Lower leg skin (tissue), 4 donors: ENCODE measurements at regions not wholly inside any gene's neighbourhood (a gene's known extent, or its start where the extent isn't known, plus 50 kb on each side); places are given as distances from the start of the nearest gene placed in this dataset.
A peak's percentile ranks its signal among the peaks of the same experiment; 100 is the strongest.

Source experiments
- DNase-seq, 2 donors: peaks; one replicate each; pipeline ENCODE4 v3.0.0-alpha.2; 2019; ENCODE audit warnings: low spot score in 2 of 2
- H3K4me3 ChIP-seq: fragments of 200-600 bp; sonication (generic); 2 replicates; pipeline ENCODE4 v1.5.1; 2017; ENCODE audit warnings: mild to moderate bottlenecking, low read depth; ENCODE audit not compliant: poor library complexity, severe bottlenecking
- CTCF ChIP-seq, 3 donors: fragments of 450-650 bp; IDR thresholded peaks; one replicate each; pipeline ENCODE4 v1.5.1; 2016; ENCODE audit warnings: antibody characterized with exemption in 3 of 3, mild to moderate bottlenecking in 3 of 3, moderate library complexity in 2 of 3
- POLR2A ChIP-seq, 2 donors: fragments of 450-650 bp; IDR thresholded peaks; one replicate each; pipeline ENCODE4 v1.6.1; 2016 to 2017; ENCODE audit warnings: antibody characterized with exemption in 2 of 2, mild to moderate bottlenecking in 1 of 2, moderate library complexity in 1 of 2
- WGBS, 2 donors: methylation state at CpG; one replicate each; pipeline ENCODE4 v1.1.5; 2018; 5-methylcytosine and 5-hydroxymethylcytosine counted together
- intact Hi-C: fragments of 100-400 bp; cut with DNase I; formaldehyde crosslinking; loops from one replicate; pipeline ENCODE4 v1.15.0; 2023; ENCODE audit warnings: low total_unique reads

DNA sequence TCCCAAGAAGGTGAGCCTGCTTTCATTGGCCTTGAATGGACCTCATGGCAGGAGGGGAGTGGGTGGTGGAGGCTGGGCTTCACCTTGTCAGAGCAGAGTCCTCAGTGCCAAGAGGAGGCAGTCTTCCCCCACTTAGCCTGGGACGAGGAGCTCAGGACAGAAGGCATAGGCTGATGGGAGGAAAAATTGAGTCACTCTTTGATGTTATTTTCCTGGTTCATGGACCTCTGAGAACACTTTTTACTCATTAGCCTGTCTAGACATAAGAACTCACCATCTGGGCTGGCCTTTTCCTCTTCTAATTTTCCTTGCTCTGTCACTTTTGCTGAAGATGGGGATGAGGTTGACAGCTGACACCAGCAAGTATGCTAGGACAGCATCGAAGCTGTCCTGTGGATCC, 225.7 kb upstream of the TNP1 start:
- intact Hi-C loops, result no loop called here
- DNase-seq, result no peak
- TF ChIP-seq POLR2A (IDR thresholded peaks at IDR 0.05) (no peak), CTCF (IDR thresholded peaks at IDR 0.05) (no peak)
- H3K4me3 ChIP-seq, result no peak overlapping the region
- WGBS, 2 donors, result 59 to 75% methylated on average over 2 of the region's 2 CpGs

DNA sequence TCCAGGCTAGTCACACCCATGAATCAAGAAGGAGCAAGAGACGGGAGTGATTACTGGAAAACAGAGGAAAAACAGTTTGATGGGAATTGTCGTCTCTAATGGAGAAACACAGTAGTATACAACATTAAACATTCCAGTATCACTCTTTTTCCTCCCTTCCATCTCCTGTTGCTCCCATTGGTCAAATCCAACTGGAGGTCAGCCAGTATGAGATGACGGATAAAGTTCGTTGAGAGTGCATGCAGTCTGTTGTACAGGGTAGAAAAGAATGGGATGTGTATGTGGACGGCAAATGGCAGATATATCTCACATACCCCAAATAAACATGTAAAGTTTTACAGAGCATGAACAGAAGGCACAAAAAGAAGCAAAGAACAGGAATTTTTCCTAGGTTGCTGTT, 221.9 kb upstream of the TNP1 start:
- 90 to 94% methylated on average over 5 of the region's 5 CpGs for WGBS, 2 donors
- DNase-seq, result no peak
- H3K4me3 ChIP-seq, result no peak overlapping the region
- intact Hi-C loops, result no loop called here
- no peak for TF ChIP-seq POLR2A (IDR thresholded peaks at IDR 0.05)
- no peak for TF ChIP-seq CTCF (IDR thresholded peaks at IDR 0.05)

- TF ChIP-seq POLR2A (IDR thresholded peaks at IDR 0.05) (no peak), CTCF (IDR thresholded peaks at IDR 0.05) (no peak)
- 39 to 71% methylated on average over 1 of the region's 1 CpG for WGBS, 2 donors
- no peak for DNase-seq
- no peak overlapping the region for H3K4me3 ChIP-seq
- intact Hi-C loops, result no loop called here
Measured at GRCh38 chr2:217079165-217079564, 219.3 kb upstream of the TNP1 start.

DNA sequence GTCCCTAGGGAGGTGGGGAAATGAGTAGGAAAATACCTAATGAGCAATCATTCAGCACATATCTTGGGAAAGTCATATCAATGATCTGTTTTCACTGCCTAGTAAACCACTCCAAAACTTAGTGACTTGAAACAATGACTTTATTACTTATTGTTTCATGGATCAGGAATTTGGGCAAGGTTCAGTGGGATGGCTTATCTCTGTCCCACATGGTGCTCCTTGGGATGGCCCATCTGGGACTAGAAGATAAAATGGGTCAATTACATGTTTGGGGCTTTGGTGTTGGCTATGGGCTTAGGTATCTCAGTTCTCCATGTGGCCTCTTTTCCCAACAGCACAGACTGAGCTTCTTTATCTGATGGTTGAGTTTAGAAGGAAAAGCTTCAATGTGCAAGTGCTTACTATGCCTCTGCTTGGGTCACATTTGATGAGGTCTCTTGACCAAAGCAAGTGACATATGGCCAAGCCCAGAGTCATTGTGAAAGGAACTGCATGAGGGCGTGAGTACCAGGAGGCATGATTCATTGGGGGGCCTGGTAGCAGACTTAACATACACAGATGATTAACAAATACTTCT, 218.1 kb upstream of the TNP1 start:
- no peak overlapping the region for H3K4me3 ChIP-seq
- intact Hi-C loops, result no loop called here
- WGBS, 2 donors, result 90 to 100% methylated on average over 1 of the region's 1 CpG
- TF ChIP-seq CTCF (IDR thresholded peaks at IDR 0.05), result no peak
- no peak for TF ChIP-seq POLR2A (IDR thresholded peaks at IDR 0.05)
- peak in 1 of 2 donors; percentile 12 for DNase-seq

- TF ChIP-seq CTCF (IDR thresholded peaks at IDR 0.05), result no peak
- TF ChIP-seq POLR2A (IDR thresholded peaks at IDR 0.05), result no peak
- WGBS, 2 donors, result 84 to 95% methylated on average over 5 to 6 of the region's 6 CpGs
- DNase-seq, result no peak
- intact Hi-C loops, result no loop called here
- no peak overlapping the region for H3K4me3 ChIP-seq
Measured at GRCh38 chr2:217076657-217077232, 216.9 kb upstream of the TNP1 start.

GRCh38 chr2:217076058-217076435, 216.2 kb upstream of the TNP1 start:
- no peak for DNase-seq
- intact Hi-C loops, result no loop called here
- no peak for TF ChIP-seq POLR2A (IDR thresholded peaks at IDR 0.05)
- TF ChIP-seq CTCF (IDR thresholded peaks at IDR 0.05), result no peak
- 81 to 95% methylated on average over 3 of the region's 3 CpGs for WGBS, 2 donors
- H3K4me3 ChIP-seq, result no peak overlapping the region
